Stomach (tissue), 8 donors: ENCODE measurements at regions not wholly inside any gene's neighbourhood (a gene's known extent, or its start where the extent isn't known, plus 50 kb on each side); places are given as distances from the start of the nearest gene placed in this dataset.

Experiments
- DNase-seq, 2 donors: peaks; one replicate each; pipeline versions ENCODE4 v3.0.0 to v3.0.0-alpha.2; 2013 to 2019
- H3K27ac ChIP-seq, 5 donors: fragments of 200-600 bp in 4 of 5; sonication (generic) in 4 of 5; one replicate each; pipeline ENCODE4 v1.5.1; 2013 to 2019; ENCODE audit warnings: mild to moderate bottlenecking in 1 of 5, moderate library complexity in 1 of 5
- H3K27me3 ChIP-seq, 3 donors: fragments of 200-600 bp; sonication (generic); one replicate each; pipeline ENCODE4 v1.5.1; 2017 to 2019; ENCODE audit warnings: mixed run types in 1 of 3
- H3K36me3 ChIP-seq, 4 donors: fragments of 200-600 bp; sonication (generic); 1 replicate in 3 of 4; 2 replicates in 1 of 4; pipeline ENCODE4 v1.5.1; 2016 to 2019
- H3K4me1 ChIP-seq, 4 donors: fragments of 200-600 bp; sonication (generic); one replicate each; pipeline ENCODE4 v1.5.1; 2016 to 2019
- H3K4me3 ChIP-seq, 4 donors: fragments of 200-600 bp; sonication (generic) in 3 of 4; one replicate each; pipeline ENCODE4 v1.5.1; 2016 to 2019; ENCODE audit warnings: mild to moderate bottlenecking in 1 of 4
- H3K9me3 ChIP-seq, 4 donors: fragments of 200-600 bp; sonication (generic); one replicate each; pipeline ENCODE4 v1.5.1; 2016 to 2019
- EP300 ChIP-seq: sonication (generic); formaldehyde crosslinking; IDR thresholded peaks from one replicate; pipeline ENCODE4 v1.6.1; 2017; ENCODE audit warnings: antibody characterized with exemption
- POLR2A ChIP-seq, 4 donors: fragments of 450-650 bp; IDR thresholded peaks; one replicate each; pipeline ENCODE4 v1.6.1; 2016; ENCODE audit warnings: antibody characterized with exemption in 4 of 4, control low read depth in 2 of 4, mild to moderate bottlenecking in 1 of 4, moderate library complexity in 1 of 4
- POLR2AphosphoS5 ChIP-seq, 3 donors: sonication (generic); formaldehyde crosslinking; IDR thresholded peaks; one replicate each; pipeline ENCODE4 v1.6.1; 2016; ENCODE audit warnings: antibody characterized with exemption in 3 of 3
- WGBS, 5 donors: extraction: QIAGEN DNeasy Blood & Tissue Kit in 3 of 5; methylation state at CpG; one replicate each; pipeline versions ENCODE4 v1.1.5 to v1.1.7; 2013 to 2018; 5-methylcytosine and 5-hydroxymethylcytosine counted together
- intact Hi-C: fragments of 100-400 bp; cut with DNase I; formaldehyde crosslinking; loops from one replicate; pipeline ENCODE4 v1.15.1; 2023; ENCODE audit warnings: low total_unique reads
- TF ChIP-seq, protein P1 (sequence below), 7 experiments: fragments of 450-650 bp in 4 of 7; fragments of 200-600 bp in 3 of 7; sonication (generic) in 3 of 7; IDR thresholded peaks; one replicate each; pipeline ENCODE4 v1.5.1; 2016 to 2019; ENCODE audit warnings: antibody characterized with exemption in 7 of 7, control low read depth in 2 of 7, mild to moderate bottlenecking in 1 of 7
- donor health status: healthy with polysubstance abuse.
- donor health status: Bipolar disorder and iron deficiency.
- donor health status: healthy.

DNA sequence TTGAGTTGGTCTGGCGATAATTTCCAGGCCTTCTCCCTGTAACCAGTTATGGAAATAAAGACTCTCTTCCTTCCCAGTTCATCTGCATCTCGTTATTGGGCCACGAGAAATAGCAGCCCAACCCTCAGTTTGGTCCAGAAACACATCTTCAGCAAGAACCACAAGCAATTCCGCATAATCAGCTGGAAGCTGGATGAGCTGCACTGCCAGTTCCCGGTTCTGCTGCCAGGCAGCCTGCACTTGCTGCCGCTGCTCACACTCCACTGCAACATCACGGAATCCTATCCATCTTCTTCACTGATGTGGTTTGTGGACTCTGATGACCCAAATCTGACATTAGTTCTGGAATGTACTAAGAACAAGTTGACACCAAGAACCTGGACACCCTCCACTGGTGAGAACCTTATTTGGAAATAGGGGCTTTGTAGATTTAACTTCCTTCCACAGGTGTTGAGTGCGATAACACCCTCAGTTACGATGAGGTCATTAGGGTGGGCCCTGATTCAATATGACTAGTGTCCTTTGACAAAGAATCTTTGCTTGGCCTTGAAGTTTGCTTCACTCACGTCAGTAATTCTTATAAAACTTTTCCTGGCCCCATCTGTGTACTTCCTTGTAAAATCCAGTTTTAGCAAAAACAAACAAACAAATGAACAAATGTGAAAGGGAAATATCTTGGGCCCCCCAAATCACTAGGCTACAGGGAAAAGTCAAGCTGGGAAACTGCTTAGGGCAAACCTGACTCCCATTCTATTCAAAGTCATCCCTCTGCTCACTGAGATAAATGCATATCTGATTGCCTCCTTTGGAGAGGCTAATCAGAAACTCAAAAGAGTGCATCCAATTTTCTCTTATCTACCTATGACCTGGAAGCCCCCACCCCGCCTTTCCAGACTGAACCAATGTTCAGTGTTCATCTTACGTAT lies 221.9 kb upstream of the PROK2 start:
- intact Hi-C loops, result no loop called here
- no peak for DNase-seq
- H3K4me3 ChIP-seq, result no peak overlapping the region
- H3K27ac ChIP-seq, result no peak overlapping the region
- H3K36me3 ChIP-seq, result no peaks in the 10 kb centered on the region
- 89 to 94% (median 92%) methylated on average over 12 of the region's 12 CpGs for WGBS, 5 donors
- H3K4me1 ChIP-seq, result no peaks in the 10 kb centered on the region
- H3K27me3 ChIP-seq, result peaks cover 0 to 5% (median 0%) of the 10 kb centered on the region in 3 donors
- TF ChIP-seq, protein P1, sequence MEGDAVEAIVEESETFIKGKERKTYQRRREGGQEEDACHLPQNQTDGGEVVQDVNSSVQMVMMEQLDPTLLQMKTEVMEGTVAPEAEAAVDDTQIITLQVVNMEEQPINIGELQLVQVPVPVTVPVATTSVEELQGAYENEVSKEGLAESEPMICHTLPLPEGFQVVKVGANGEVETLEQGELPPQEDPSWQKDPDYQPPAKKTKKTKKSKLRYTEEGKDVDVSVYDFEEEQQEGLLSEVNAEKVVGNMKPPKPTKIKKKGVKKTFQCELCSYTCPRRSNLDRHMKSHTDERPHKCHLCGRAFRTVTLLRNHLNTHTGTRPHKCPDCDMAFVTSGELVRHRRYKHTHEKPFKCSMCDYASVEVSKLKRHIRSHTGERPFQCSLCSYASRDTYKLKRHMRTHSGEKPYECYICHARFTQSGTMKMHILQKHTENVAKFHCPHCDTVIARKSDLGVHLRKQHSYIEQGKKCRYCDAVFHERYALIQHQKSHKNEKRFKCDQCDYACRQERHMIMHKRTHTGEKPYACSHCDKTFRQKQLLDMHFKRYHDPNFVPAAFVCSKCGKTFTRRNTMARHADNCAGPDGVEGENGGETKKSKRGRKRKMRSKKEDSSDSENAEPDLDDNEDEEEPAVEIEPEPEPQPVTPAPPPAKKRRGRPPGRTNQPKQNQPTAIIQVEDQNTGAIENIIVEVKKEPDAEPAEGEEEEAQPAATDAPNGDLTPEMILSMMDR (IDR thresholded peaks at IDR 0.05), result no peak
- TF ChIP-seq EP300 (no peak), POLR2A (IDR thresholded peaks at IDR 0.05) (no peak), POLR2AphosphoS5 (IDR thresholded peaks at IDR 0.05) (no peak)
- no peaks in the 10 kb centered on the region for H3K9me3 ChIP-seq

DNA sequence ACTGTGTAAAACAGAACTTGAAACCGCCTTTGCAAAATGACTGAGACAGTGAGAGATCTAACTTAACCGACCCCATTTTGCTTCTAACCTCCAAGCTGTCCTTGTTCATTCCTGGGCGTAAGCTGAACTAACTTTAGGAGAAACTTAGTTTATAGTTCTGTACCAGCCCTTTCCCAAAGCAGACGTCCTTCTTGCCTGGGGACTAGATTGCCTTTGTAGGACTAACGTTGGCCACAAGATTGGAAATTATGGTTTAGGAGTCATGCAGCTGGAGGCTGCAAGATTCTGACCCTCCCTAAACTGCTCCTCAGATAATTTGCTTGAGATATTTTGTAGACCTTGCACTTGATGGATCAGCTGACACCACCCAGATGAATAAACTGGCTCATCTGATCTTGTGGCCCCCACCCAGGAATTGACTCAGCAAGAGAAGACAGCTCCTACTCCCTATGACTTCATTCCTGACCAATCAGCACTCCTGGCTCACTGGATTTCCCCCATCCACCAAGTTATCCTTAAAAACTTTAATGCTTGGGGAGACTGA lies 219.9 kb upstream of the PROK2 start:
- Histone ChIP-seq H3K27ac (no peak overlapping the region), H3K4me1 (no peaks in the 10 kb centered on the region), H3K9me3 (no peaks in the 10 kb centered on the region), H3K36me3 (no peaks in the 10 kb centered on the region), H3K4me3 (no peak overlapping the region), H3K27me3 (no peaks in the 10 kb centered on the region)
- DNase-seq, result no peak
- TF ChIP-seq POLR2AphosphoS5 (IDR thresholded peaks at IDR 0.05) (no peak), POLR2A (IDR thresholded peaks at IDR 0.05) (no peak), EP300 (no peak)
- TF ChIP-seq, protein P1 (IDR thresholded peaks at IDR 0.05), result no peak
- intact Hi-C loops, result no loop called here
- WGBS, 5 donors, result 82 to 92% (median 89%) methylated on average over 5 of the region's 5 CpGs

DNA sequence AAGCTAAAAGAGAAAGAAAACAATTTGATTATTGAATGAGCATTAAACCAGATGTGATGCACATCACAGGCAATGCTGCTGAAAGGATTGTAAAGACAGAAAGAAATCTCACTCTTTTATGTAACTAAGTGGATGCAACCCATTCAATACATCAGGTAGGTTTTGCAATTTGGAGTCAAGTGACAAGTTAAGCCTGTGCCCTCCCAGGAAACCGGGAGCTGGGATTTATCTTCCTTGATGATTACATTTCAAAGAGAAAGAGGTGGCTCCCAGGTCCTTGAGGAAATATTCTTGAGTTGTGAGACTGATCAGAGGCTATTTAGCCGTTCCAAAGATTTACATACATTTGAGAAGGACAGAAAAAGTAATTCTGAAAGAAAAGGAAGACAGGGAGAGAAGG lies 219.0 kb upstream of the PROK2 start:
- Histone ChIP-seq H3K4me1 (no peaks in the 10 kb centered on the region), H3K9me3 (no peaks in the 10 kb centered on the region), H3K36me3 (no peaks in the 10 kb centered on the region), H3K4me3 (no peak overlapping the region), H3K27ac (no peak overlapping the region), H3K27me3 (no peaks in the 10 kb centered on the region)
- TF ChIP-seq, protein P1 (IDR thresholded peaks at IDR 0.05), result no peak
- no peak for TF ChIP-seq POLR2AphosphoS5 (IDR thresholded peaks at IDR 0.05)
- TF ChIP-seq EP300, result no peak
- TF ChIP-seq POLR2A (IDR thresholded peaks at IDR 0.05), result no peak
- intact Hi-C loops, result no loop called here
- WGBS, 5 donors, result 49 to 77% (median 61%) methylated on average over 2 of the region's 2 CpGs
- DNase-seq, result no peak

DNA sequence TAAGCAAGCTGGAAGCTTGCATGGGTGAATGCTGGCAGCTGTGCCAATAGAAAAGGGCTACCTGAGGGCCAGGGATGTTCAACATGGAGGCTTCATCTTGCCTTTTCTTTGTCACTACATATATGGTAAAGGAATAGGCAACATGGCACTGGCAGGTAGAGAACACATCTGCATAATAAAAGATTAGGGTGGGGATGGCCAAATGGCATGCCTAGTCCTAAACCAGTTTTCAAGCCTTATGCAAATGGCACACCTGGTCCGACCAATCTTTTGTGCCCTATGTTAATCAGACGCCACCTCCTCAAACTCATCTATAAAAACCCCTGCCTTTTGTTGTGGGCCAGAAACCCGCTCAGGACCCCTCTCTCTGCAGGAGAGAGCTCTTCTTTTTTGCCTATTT lies 216.8 kb upstream of the PROK2 start:
- Histone ChIP-seq H3K4me1 (no peaks in the 10 kb centered on the region), H3K9me3 (no peaks in the 10 kb centered on the region), H3K27ac (no peak overlapping the region), H3K4me3 (no peak overlapping the region), H3K36me3 (no peaks in the 10 kb centered on the region), H3K27me3 (no peaks in the 10 kb centered on the region)
- TF ChIP-seq POLR2A (IDR thresholded peaks at IDR 0.05) (no peak), POLR2AphosphoS5 (IDR thresholded peaks at IDR 0.05) (no peak), EP300 (no peak)
- TF ChIP-seq, protein P1 (IDR thresholded peaks at IDR 0.05), result no peak
- 57 to 76% (median 63%) methylated on average over 3 of the region's 3 CpGs for WGBS, 5 donors
- DNase-seq, result no peak
- intact Hi-C loops, result no loop called here
